AG10803 (cell line): ENCODE measurements at regions not wholly inside any gene's neighbourhood (a gene's known extent, or its start where the extent isn't known, plus 50 kb on each side); places are given as distances from the start of the nearest gene placed in this dataset.

Experiments
- DNase-seq: peaks from one replicate; pipeline ENCODE4 v3.0.0; 2010; ENCODE audit warnings: low read depth
- H3K4me3 ChIP-seq: 2 replicates; pipeline ENCODE4 v1.5.1; 2011; ENCODE audit warnings: mild to moderate bottlenecking, low read length, control low read depth
- TF ChIP-seq, protein P1 (sequence below): conservative IDR thresholded peaks from 2 replicates; pipeline ENCODE4 v1.5.1; 2011; ENCODE audit warnings: mild to moderate bottlenecking, low read length, control low read depth, inconsistent platforms

DNA sequence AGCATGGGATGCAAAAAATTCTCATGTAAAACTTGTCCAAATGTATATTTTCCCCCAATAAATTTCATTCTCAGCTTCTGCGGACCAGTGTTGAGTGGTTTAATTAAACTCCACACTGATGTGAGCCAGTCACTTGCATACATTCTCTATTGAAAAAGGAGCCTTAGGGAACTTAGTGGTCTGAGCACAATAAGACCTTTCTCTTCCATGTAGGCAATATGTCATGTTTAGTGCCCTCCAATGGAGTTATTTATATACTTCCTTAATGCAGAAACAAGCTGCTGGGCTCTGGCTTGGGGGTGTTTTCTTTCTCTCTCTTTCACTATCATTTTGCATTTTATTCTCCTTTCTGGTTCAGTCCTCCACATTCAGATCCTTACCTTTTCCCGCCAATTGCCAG, 196.9 kb downstream of the ANAPC10 start:
- no peak overlapping the region for H3K4me3 ChIP-seq
- no peak for DNase-seq
- TF ChIP-seq, protein P1, sequence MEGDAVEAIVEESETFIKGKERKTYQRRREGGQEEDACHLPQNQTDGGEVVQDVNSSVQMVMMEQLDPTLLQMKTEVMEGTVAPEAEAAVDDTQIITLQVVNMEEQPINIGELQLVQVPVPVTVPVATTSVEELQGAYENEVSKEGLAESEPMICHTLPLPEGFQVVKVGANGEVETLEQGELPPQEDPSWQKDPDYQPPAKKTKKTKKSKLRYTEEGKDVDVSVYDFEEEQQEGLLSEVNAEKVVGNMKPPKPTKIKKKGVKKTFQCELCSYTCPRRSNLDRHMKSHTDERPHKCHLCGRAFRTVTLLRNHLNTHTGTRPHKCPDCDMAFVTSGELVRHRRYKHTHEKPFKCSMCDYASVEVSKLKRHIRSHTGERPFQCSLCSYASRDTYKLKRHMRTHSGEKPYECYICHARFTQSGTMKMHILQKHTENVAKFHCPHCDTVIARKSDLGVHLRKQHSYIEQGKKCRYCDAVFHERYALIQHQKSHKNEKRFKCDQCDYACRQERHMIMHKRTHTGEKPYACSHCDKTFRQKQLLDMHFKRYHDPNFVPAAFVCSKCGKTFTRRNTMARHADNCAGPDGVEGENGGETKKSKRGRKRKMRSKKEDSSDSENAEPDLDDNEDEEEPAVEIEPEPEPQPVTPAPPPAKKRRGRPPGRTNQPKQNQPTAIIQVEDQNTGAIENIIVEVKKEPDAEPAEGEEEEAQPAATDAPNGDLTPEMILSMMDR = no peak

GRCh38 chr4:144902614-144903013, 195.4 kb downstream of the ANAPC10 start:
- H3K4me3 ChIP-seq = no peak overlapping the region
- no peak for DNase-seq
- TF ChIP-seq, protein P1 = no peak

DNA sequence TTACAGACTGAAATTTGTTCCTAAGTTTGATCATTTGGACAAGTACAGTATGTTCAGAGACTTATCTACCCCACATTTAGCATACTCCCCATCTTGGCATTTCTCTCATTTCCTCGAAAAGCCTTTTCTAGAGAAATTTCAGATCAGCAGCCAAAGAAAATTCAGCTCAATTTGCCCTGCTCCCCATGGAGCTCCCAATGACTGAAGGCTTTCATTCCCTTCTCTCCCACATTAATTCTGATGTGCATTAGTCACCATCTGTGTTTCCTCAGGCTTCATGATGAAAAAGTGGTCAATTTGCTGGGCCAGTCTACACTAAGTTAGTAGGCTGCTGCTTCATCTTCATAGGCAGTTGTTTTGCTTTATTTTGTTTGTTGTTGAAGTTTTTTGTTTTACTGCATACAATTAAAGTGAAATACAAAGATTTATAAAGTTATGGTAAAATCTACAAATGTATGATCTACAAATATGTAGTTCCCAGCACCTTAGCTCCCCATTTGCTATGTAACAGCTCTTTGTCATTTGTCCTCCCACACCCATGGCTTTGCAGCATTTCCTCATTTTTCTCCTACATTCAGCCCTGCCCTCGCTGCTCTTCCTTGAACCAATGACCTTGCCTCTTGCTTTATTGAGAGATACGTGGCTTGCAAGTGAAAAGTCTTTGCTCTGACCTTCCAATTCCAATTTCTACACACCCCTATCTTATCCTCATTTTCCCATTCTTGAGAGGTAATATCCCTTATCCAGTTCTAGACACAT, 193.9 kb downstream of the ANAPC10 start:
- TF ChIP-seq, protein P1 = no peak
- DNase-seq = no peak
- no peak overlapping the region for H3K4me3 ChIP-seq

DNA sequence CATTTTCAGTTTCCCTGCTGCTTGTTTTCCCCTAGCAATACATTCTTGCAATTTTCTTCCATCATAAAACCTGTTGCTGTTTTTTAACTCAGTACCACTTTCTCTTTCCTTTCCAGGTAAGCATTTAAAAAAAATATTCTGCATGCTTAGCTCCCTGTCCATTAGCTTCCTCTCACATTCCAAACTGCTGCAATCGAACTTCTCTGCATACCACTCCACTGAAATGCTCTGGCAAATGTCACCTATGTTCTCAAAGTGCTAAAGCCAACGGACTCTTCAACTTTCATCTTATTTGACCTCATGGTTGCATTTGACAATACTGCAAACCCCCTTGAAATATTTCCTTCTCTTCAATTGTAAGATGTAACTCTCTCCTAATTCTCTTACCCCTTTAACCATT, 192.7 kb downstream of the ANAPC10 start:
- DNase-seq = no peak
- TF ChIP-seq, protein P1 = no peak

GRCh38 chr4:144906181-144906925, 191.6 kb downstream of the ANAPC10 start:
- TF ChIP-seq, protein P1 = no peak
- no peak overlapping the region for H3K4me3 ChIP-seq
- no peak for DNase-seq

More for the DNA sequence above, 192.7 kb downstream of the ANAPC10 start:
- H3K4me3 ChIP-seq = no peak overlapping the region

- no peak for DNase-seq
- TF ChIP-seq, protein P1 = no peak
- no peak overlapping the region for H3K4me3 ChIP-seq
Observed at GRCh38 chr4:144910723-144911122, 187.3 kb downstream of the ANAPC10 start.
